SK-MEL-5 (cell line): ENCODE measurements at regions not wholly inside any gene's neighbourhood (a gene's known extent, or its start where the extent isn't known, plus 50 kb on each side); places are given as distances from the start of the nearest gene placed in this dataset.

Experiments
- DNase-seq: peaks from one replicate; pipeline ENCODE4 v3.0.0-alpha.2; 2016; ENCODE audit warnings: low read depth, low spot score
- in situ Hi-C: cut with HindIII; loops from 2 replicates; pipeline ENCODE4 v1.10.0; 2016; ENCODE audit warnings: low sequenced_read_pairs, high pct_unique_total_duplicates, low pct_unique_long_range_greater_than_20kb

GRCh38 chr14:94686511-94687160, 74.4 kb downstream of the SERPINA3 start:
- no peak for DNase-seq
- in situ Hi-C loops = no loop called here

DNA sequence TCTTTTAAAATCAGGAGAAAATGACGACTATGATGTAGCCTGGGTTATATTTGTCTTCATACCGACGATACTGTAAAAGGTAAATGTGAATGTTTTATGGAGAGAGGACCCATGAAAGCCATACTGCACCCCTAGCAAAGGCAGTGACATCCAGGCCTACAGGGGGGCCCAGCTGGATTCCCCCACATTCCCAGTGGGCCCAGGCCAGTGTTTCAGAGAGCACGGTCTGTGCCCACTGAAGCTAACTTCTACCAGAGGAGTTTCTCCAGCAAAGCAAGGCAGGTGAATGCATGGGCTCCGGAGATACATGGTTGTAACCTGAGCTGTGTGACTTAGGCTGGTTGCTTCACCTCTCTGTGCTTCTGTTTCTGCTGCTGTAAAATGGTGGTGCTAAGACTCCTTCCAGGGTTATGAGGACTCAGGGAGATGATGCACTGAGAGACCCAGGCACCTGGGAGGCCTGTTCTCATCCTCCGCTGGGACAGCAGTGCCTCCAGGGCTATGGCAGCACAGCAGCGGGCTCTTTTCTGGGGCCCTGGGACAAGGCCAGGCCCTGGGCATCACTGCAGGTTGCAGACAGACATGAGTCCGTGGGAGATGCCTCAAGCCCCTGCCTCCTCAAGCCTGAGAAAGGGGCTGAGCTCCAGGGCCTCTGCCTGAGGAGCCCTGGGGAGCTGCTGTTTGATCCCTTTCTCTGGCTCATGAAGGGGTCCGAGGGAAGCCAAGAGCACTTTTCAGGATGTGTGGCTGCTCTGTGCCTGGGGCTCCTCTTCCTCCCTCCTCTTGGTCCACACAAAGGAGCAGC, 73.7 kb downstream of the SERPINA3 start:
- DNase-seq = no peak
- in situ Hi-C loops = no loop called here

GRCh38 chr14:94685166-94685581, 73.0 kb downstream of the SERPINA3 start:
- in situ Hi-C loops = no loop called here
- no peak for DNase-seq

DNA sequence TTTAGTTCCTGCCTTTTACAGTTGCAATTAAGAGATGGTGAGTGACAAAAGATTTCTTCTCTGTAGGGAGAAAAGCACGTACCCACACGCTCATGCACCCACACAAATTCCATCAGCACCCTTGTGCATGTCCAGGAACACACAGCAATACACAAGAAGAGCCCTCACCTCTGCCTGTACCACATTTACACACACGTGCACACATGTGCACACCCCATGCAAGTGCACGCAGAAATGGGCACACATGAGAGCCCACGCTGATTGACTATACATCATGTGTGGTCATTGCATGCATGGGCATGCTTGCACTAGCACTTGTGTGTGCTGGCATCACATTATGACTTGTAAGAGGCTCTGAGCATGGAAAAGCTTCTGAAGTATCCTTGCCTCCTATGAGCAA, 70.5 kb downstream of the SERPINA3 start:
- in situ Hi-C loops = no loop called here
- no peak for DNase-seq

DNA sequence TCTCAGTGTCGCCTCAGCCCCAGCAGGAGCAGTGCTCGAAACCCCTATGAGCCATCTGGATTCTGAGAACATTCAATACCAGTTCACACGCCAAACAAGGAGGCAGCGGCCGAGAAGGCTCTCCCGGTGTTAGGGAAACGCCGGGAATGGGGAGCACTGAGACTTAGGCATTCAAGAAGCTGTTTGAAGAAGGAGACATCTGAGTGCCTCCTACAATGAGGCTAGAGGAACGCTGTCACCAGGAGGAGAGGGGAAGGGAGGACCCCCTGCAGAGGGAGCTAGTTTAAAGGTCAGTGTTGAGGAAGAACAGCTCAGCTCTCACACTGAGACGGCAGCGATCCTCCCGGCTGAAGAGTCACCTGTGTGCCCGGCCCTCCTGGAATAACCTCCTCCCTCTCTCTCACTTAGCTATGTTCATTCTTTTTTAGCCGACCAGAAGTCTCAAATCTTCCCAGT, 69.9 kb downstream of the SERPINA3 start:
- DNase-seq = no peak
- in situ Hi-C loops = no loop called here

GRCh38 chr14:94681300-94682060, 69.3 kb downstream of the SERPINA3 start:
- in situ Hi-C loops = no loop called here

GRCh38 chr14:94680862-94681288, 68.7 kb downstream of the SERPINA3 start:
- in situ Hi-C loops = no loop called here
- no peak for DNase-seq

More at GRCh38 chr14:94681300-94682060, 69.3 kb downstream of the SERPINA3 start:
- peak; percentile 92 for DNase-seq

DNA sequence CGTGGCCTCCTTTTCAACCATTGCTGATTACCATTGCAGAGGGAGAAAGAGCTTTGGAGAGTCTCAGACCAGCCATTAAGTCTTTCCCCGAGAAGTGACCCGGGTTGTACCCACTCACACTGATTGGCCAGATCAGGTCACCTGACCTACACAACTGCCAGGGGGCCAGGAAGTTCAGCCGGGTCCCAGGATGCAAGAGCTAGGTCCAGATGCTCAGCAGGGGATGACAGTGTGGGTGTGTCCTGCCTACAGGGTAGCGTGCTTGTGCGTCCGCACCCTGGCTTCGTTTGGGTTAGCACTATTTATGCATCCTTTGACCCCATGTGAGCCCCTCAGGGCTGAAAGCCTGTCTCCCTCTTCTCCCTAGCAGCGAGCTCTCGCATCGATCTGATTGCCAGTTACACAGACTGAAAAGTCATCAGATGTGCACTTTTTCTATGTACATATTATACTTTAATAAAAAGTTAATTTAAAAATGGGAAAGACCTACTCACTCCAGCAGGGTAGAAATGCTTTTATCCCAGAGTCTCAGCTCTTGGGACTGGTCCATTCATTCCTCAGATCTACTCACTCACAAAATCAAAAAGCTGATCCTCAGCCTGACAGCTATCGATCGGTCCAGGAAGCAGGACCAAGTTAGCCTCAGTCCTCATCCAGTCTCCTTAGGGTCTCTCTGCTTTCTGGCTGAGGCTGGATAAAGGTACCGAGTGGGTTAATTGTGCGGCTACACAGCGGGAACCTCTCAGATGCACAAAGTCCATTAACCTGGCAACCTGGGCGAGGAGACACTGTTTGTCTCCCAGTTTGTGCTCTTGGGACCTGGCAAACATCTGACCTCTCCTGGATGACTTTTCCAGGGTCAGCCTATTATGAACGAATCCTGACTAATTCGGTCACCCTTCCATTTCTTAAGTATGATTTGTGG, 68.0 kb downstream of the SERPINA3 start:
- DNase-seq = no peak
- in situ Hi-C loops = no loop called here

DNA sequence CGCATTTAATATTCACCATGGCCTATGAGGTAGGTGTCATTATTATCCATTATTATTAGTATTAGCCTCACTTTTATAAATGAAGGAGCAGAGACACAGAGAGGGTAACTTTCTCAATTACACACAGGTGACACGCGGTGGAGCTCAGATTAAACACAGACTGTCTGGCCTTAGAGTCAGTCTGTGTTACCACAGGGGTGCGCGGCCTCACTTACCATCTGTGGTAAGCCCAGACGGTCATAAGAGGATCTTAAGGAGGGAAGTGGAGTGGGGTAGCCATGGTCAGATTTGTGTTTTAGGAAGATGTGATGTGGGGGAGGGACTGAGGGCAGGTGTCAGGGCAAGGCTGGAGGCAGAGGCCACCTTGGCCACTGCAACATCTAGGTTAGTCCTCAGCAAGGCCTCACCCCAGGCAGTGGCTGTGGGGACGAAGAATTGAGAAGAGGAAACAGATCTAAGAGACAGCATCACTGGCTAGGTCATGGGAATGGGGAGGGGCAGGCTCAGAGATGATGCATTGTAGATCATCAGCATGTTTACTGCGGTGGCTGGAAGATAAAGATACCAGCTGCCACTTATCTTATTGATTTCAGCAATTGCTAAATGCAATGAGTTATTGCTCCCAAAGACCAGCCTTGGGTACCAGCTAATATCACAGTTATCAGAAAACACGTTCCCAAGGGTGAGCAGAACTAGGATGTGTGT, 67.1 kb downstream of the SERPINA3 start:
- DNase-seq = no peak
- in situ Hi-C loops = no loop called here

DNA sequence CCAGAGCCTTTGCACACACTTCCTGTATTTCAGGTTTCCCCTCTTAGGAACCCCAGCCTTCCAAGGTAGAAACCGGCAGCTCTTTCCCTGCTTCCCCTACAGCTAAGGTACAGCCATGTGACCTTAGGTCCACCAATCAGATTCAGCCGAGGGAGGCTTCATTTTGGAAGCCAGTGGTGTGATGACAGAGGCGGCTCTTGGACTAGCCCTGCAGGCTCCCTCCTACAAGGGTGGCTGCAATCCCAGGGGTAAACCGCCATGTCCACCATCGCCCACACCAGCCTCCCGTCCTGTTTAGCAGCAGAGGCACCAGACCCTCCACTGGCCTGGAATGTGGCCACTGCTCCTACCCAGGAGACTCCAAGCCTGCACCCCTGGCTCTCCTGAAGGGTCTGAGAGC, 65.6 kb downstream of the SERPINA3 start:
- in situ Hi-C loops = no loop called here
- DNase-seq = peak; percentile 38

GRCh38 chr14:94677213-94677612, 65.0 kb downstream of the SERPINA3 start:
- in situ Hi-C loops = no loop called here
- DNase-seq = no peak

DNA sequence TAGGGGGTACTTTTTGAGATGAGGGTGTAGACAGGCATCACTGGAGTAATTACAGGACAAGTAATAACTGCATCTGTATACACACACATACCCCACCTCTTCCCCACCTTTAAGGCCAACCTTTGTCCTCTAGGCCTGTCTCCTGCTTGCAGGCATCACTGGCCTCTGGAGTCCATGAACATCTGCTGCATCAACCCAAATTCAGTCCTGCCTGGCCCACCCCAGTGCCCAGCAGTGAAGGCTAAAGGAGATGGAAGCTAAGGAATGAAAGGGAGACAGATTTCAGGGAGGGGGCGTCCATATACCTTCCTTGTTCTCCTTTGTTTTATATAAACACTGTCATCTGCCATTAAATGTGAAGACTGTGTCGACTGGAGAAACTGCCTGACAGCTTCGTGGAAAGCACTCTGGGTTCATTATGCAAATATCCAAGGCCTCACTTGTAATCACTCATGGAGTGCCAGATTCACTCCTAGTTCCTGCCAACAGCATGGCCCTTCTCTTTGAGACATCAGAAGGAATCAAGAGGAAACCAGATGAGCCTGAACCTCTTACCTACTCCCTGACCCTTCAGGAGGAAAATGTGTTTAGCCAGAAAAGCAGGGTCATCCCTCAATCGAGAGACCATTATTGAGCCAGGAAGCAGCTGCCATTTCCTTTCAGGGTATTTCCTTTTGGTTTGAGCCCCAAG, 64.4 kb downstream of the SERPINA3 start:
- in situ Hi-C loops = no loop called here
- DNase-seq = no peak

DNA sequence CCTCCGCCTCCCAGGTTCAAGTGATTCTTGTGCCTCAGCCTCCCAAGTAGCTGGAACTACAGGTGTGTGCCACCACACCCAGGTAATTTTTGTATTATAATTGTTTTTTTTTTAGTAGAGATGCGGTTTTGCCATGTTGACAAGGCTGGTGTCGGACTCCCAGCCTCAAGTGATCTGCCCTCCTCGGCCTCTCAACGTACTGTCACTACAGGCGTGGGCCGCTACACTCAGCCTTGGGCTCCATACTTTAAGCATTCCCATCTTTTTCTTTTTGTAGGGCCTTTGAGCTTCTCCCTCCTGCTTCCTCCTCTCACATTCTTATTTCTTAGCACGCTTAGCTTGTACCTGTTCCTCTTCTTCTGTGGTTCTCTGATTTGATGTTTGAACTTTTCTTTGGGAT, 62.8 kb downstream of the SERPINA3 start:
- no peak for DNase-seq
- in situ Hi-C loops = no loop called here

DNA sequence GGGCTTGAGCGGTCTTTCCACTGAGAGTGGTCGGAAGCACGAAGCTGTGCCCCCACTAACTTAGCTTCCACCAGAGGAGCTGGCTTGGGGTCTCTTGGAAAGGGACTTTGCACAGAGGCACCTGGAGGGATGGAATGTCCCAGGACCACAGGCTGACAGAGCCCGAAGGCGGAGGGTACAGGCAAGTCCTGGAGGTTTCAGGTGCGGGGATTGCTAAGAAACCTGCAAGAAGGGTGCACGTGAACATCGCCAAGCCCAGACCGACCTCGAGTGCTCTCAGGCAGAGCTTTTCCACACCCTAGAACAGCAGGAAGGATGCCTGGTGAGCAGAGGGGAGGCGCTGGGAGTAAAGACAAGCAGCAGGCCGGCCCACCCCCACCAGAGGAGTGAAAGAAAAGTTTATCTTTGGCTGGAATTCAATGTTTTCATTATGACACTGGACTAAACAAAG, 61.6 kb downstream of the SERPINA3 start:
- in situ Hi-C loops = no loop called here
- DNase-seq = no peak
